Suprapubic skin (tissue), 3 donors: ENCODE measurements at regions not wholly inside any gene's neighbourhood (a gene's known extent, or its start where the extent isn't known, plus 50 kb on each side); places are given as distances from the start of the nearest gene placed in this dataset.

Experiments used
- POLR2AphosphoS5 ChIP-seq, 3 donors: sonication (generic); formaldehyde crosslinking; IDR thresholded peaks; one replicate each; pipeline ENCODE4 v1.6.1; 2017; ENCODE audit warnings: antibody characterized with exemption in 3 of 3
- TF ChIP-seq, protein P1 (sequence below), 2 donors: fragments of 200-600 bp in 1 of 2; fragments of 450-650 bp in 1 of 2; sonication (generic) in 1 of 2; IDR thresholded peaks; one replicate each; pipeline ENCODE4 v1.5.1; 2016 to 2019; ENCODE audit warnings: antibody characterized with exemption in 2 of 2, mild to moderate bottlenecking in 1 of 2, moderate library complexity in 1 of 2

DNA sequence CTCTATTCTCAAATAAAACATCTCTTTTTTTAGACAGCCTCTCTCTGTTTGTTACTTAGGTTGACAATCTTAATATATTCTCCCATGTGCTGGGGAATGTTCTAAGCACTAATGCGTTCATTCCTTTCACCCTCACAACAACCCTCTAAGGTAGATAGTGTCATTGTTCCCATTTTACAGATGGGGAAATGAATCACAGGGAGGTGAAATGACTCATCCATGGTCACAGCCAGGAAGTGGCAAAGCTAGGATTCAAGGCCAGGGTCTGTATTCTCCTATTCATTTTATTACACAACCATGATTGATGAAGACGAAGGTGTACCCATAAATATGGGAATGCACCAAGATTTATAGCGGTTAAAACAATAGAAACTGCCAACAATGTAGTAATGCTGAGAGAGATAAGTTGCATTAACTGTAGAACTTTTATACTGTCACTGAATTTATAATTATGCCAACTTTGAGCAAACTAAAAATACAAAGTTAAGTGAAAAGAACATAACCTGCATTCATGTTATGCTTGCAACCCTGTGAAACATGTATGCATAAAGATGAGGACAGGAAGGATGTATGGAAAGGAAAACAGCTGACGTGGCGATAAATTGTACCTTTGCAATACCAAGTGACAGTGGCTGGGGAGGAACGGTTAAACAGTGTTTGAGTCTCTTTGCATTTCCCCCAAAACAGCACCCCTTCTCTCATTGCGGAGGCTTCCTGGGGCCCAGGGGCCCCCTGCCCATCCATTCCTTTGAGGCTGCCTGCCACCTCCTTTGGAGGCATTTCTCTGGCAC, 257.7 kb upstream of the AGAP1 start:
- TF ChIP-seq, protein P1, sequence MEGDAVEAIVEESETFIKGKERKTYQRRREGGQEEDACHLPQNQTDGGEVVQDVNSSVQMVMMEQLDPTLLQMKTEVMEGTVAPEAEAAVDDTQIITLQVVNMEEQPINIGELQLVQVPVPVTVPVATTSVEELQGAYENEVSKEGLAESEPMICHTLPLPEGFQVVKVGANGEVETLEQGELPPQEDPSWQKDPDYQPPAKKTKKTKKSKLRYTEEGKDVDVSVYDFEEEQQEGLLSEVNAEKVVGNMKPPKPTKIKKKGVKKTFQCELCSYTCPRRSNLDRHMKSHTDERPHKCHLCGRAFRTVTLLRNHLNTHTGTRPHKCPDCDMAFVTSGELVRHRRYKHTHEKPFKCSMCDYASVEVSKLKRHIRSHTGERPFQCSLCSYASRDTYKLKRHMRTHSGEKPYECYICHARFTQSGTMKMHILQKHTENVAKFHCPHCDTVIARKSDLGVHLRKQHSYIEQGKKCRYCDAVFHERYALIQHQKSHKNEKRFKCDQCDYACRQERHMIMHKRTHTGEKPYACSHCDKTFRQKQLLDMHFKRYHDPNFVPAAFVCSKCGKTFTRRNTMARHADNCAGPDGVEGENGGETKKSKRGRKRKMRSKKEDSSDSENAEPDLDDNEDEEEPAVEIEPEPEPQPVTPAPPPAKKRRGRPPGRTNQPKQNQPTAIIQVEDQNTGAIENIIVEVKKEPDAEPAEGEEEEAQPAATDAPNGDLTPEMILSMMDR (IDR thresholded peaks at IDR 0.05): no peak
- no peak for TF ChIP-seq POLR2AphosphoS5 (IDR thresholded peaks at IDR 0.05)
